DOHH2 (cell line): ENCODE measurements at regions not wholly inside any gene's neighbourhood (a gene's known extent, or its start where the extent isn't known, plus 50 kb on each side); places are given as distances from the start of the nearest gene placed in this dataset.

Experiments used
- H3F3A ChIP-seq: fragments of 200-600 bp; sonication (generic), shearing (Covaris generic); 2 replicates; pipeline ENCODE4 v1.6.0; 2016; ENCODE audit warnings: antibody characterized with exemption, mild to moderate bottlenecking; ENCODE audit not compliant: control insufficient read depth, insufficient read depth
- H3K27ac ChIP-seq: fragments of 200-600 bp; sonication (generic); 2 replicates; pipeline ENCODE4 v1.5.1; 2014; ENCODE audit warnings: low read depth, mild to moderate bottlenecking, low read length, moderate library complexity
- H3K27me3 ChIP-seq: fragments of 200-600 bp; sonication (generic); 2 replicates; pipeline ENCODE4 v1.6.1; 2014; ENCODE audit warnings: mild to moderate bottlenecking, low read length, mixed read lengths; ENCODE audit not compliant: control insufficient read depth
- H3K36me3 ChIP-seq: fragments of 200-600 bp; sonication (generic); 2 replicates; pipeline ENCODE4 v1.6.1; 2014; ENCODE audit warnings: mild to moderate bottlenecking, low read length, moderate library complexity, mixed read lengths; ENCODE audit not compliant: control insufficient read depth
- H3K4me1 ChIP-seq: fragments of 200-600 bp; sonication (generic); 2 replicates; pipeline ENCODE4 v1.6.1; 2014; ENCODE audit warnings: mild to moderate bottlenecking, low read length, mixed read lengths; ENCODE audit not compliant: control insufficient read depth
- H3K4me2 ChIP-seq: fragments of 200-600 bp; sonication (generic); 2 replicates; pipeline ENCODE4 v1.6.0; 2014; ENCODE audit warnings: mild to moderate bottlenecking, low read length, moderate library complexity
- H3K4me3 ChIP-seq: fragments of 200-600 bp; sonication (generic); 2 replicates; pipeline ENCODE4 v1.5.1; 2014; ENCODE audit warnings: mild to moderate bottlenecking, low read length, mixed read lengths
- H3K79me2 ChIP-seq: fragments of 200-600 bp; sonication (generic); 2 replicates; pipeline ENCODE4 v1.6.1; 2014; ENCODE audit warnings: mild to moderate bottlenecking, low read length, mixed read lengths; ENCODE audit not compliant: control insufficient read depth
- H3K9me2 ChIP-seq: fragments of 200-600 bp; sonication (generic); replicated peaks from 2 replicates; pipeline ENCODE4 v1.6.1; 2014; ENCODE audit warnings: mild to moderate bottlenecking, low read length, mixed read lengths; ENCODE audit not compliant: control insufficient read depth
- H3K9me3 ChIP-seq: fragments of 200-600 bp; sonication (generic); 2 replicates; pipeline ENCODE4 v1.6.1; 2014; ENCODE audit warnings: antibody characterized with exemption, low read length, mixed read lengths; ENCODE audit not compliant: control insufficient read depth, insufficient read depth
- H4K20me1 ChIP-seq: fragments of 200-600 bp; sonication (generic); 2 replicates; pipeline ENCODE4 v1.6.0; 2014; ENCODE audit warnings: low read depth, mild to moderate bottlenecking, antibody characterized with exemption, low read length, moderate library complexity; ENCODE audit not compliant: control insufficient read depth, insufficient read depth
- CTCF ChIP-seq: fragments of 200-600 bp; sonication (generic); IDR thresholded peaks from one replicate; pipeline ENCODE4 v1.5.1; 2014; ENCODE audit warnings: antibody characterized with exemption, mild to moderate bottlenecking, low read depth, low read length; ENCODE audit not compliant: poor library complexity, severe bottlenecking
- EZH2phosphoT487 ChIP-seq: fragments of 200-600 bp; sonication (generic); IDR thresholded peaks from 2 replicates; pipeline ENCODE4 v1.6.1; 2017; ENCODE audit warnings: borderline replicate concordance, mild to moderate bottlenecking, antibody characterized with exemption, low read length, moderate library complexity, mixed read lengths

- no peak overlapping the region for H3K27ac ChIP-seq
- TF ChIP-seq EZH2phosphoT487 = no peak
- TF ChIP-seq CTCF = no peak
Observed at GRCh38 chr17:15108992-15109391, 156.1 kb downstream of the PMP22 start.

DNA sequence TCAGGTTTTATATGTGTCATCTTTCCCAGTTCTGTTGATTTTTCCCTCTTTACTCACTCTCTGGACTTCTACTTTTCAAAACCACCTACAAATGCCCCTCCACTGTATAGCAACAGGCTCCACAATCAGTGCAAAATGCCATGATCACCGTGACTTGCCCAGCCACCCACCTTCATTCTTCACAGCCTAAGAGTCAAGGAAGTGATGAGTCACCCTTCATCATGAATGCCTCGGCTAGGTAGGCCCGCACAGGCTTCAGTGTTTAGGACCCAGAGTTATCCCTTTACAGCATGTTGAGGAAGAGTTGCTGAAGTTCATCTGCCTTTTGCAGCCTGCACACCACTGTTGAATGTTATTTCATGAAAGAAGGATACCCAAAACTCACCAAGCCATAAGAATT, 158.6 kb downstream of the PMP22 start:
- H3K9me2 ChIP-seq = no peaks in the 10 kb centered on the region
- no peaks in the 10 kb centered on the region for H3K9me3 ChIP-seq
- H3K4me3 ChIP-seq = no peak overlapping the region
- no peaks in the 10 kb centered on the region for H3K4me1 ChIP-seq
- H3F3A ChIP-seq = no peaks in the 10 kb centered on the region
- H3K79me2 ChIP-seq = no peaks in the 10 kb centered on the region
- no peaks in the 10 kb centered on the region for H3K36me3 ChIP-seq
- no peaks in the 10 kb centered on the region for H4K20me1 ChIP-seq
- no peak overlapping the region for H3K27ac ChIP-seq
- no peaks in the 10 kb centered on the region for H3K27me3 ChIP-seq
- TF ChIP-seq EZH2phosphoT487 (no peak), CTCF (no peak)
- H3K4me2 ChIP-seq = no peak overlapping the region

More at GRCh38 chr17:15108992-15109391, 156.1 kb downstream of the PMP22 start:
- Histone ChIP-seq H3K9me3 (no peaks in the 10 kb centered on the region), H3K27me3 (no peaks in the 10 kb centered on the region), H3K4me1 (no peaks in the 10 kb centered on the region), H3K4me3 (no peak overlapping the region), H3F3A (no peaks in the 10 kb centered on the region), H4K20me1 (no peaks in the 10 kb centered on the region), H3K9me2 (no peaks in the 10 kb centered on the region), H3K36me3 (no peaks in the 10 kb centered on the region), H3K79me2 (no peaks in the 10 kb centered on the region), H3K4me2 (no peak overlapping the region)

DNA sequence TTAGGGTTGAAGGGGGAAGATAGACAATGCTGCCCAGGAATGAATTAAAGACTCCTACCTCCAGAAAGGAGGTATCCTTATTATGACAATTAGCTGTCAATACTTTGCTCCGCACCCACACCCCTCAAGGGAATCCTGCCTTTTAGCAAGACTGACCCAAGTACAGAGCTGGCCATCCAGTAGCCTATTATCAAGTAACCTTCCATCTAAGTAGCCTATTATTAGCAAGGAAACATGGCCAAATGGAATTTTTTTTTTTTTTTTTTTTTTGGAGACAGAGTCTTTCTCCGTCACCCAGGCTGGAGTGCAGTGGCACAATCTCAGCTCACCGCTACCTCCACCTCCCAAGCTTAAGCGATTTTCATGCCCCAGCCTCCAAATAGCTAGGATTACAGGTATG, 161.3 kb downstream of the PMP22 start:
- Histone ChIP-seq H4K20me1 (no peaks in the 10 kb centered on the region), H3K9me2 (no peaks in the 10 kb centered on the region), H3K79me2 (no peaks in the 10 kb centered on the region), H3K4me3 (no peak overlapping the region), H3K9me3 (no peaks in the 10 kb centered on the region), H3K4me1 (no peaks in the 10 kb centered on the region), H3K27me3 (no peaks in the 10 kb centered on the region), H3K27ac (no peak overlapping the region), H3F3A (no peaks in the 10 kb centered on the region), H3K36me3 (no peaks in the 10 kb centered on the region), H3K4me2 (no peak overlapping the region)
- no peak for TF ChIP-seq CTCF
- TF ChIP-seq EZH2phosphoT487 = no peak

DNA sequence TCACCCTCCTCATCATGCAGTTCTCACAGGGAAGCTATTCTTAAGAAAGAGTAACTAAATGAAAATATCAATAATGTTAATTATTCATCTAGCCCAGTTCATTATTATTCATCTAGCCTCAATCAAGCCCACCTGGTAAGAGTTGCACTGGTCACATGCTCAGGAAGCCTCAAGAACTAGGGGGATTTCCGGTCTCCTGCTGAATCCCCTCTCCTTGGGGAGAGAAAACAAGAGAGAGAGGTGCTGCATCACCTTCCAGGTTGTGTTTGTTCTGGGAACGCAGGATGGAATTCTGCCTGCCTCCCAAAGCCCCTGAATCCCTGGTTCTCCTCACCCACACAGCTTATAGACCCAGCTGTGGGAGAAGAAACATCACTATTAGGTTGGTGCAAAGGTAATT, 164.0 kb downstream of the PMP22 start:
- Histone ChIP-seq H3K4me1 (no peaks in the 10 kb centered on the region), H3K9me2 (no peaks in the 10 kb centered on the region), H3K4me2 (no peak overlapping the region), H3K36me3 (no peaks in the 10 kb centered on the region), H3K27ac (no peak overlapping the region), H3K9me3 (no peaks in the 10 kb centered on the region), H3K27me3 (no peaks in the 10 kb centered on the region), H3F3A (no peaks in the 10 kb centered on the region), H3K4me3 (no peak overlapping the region), H4K20me1 (no peaks in the 10 kb centered on the region), H3K79me2 (no peaks in the 10 kb centered on the region)
- TF ChIP-seq EZH2phosphoT487 = no peak
- TF ChIP-seq CTCF = no peak
